ENCODE measurements at regions not wholly inside any gene's neighbourhood (a gene's known extent, or its start where the extent isn't known, plus 50 kb on each side); places are given as distances from the start of the nearest gene placed in this dataset.

- FAIRE-seq (no peak), DNase-seq (ENCODE audit: low read depth) (no peak)
- Histone ChIP-seq H2AFZ (ENCODE audit: low read depth, low read length) (no peak overlapping the region), H3K4me1 (ENCODE audit: insufficient read depth, low read length) (no peaks in the 10 kb centered on the region), H3K4me3 (ENCODE audit: insufficient read depth, low read depth, low read length) (no peak overlapping the region), H3K9ac (ENCODE audit: low read length) (no peak overlapping the region), H3K36me3 (ENCODE audit: insufficient read depth, low read length) (no peaks in the 10 kb centered on the region), H3K27ac (ENCODE audit: low read depth, low read length) (no peak overlapping the region), H3K4me2 (ENCODE audit: low read length) (no peak overlapping the region), H3K9me3 (ENCODE audit: insufficient read depth, low read depth, low read length) (no peaks in the 10 kb centered on the region), H3K79me2 (ENCODE audit: insufficient read depth, low read length) (no peaks in the 10 kb centered on the region), H4K20me1 (ENCODE audit: insufficient read depth, low read length) (no peaks in the 10 kb centered on the region), H3K27me3 (ENCODE audit: insufficient read depth, low read length) (no peaks in the 10 kb centered on the region)
- no peaks in the 10 kb centered on the region for H3K36me3 Mint-ChIP-seq (ENCODE audit: low read depth, unreplicated experiment)
- peaks cover 2% of the 10 kb centered on the region for H3K4me1 Mint-ChIP-seq (ENCODE audit: low read depth, unreplicated experiment)
- H3K27me3 Mint-ChIP-seq (ENCODE audit: low read depth, unreplicated experiment), result no peaks in the 10 kb centered on the region
- H3K4me3 Mint-ChIP-seq (ENCODE audit: unreplicated experiment), result no peak overlapping the region
- TF ChIP-seq EZH2 (IDR thresholded peaks at IDR 0.05; ENCODE audit: insufficient read depth, low read length) (no peak), CTCF (IDR thresholded peaks at IDR 0.05; ENCODE audit: insufficient read depth, low read depth, low read length) (no peak)
- H3K27ac Mint-ChIP-seq (ENCODE audit: unreplicated experiment), result no peak overlapping the region
- H3K9me3 Mint-ChIP-seq (ENCODE audit: unreplicated experiment), result peaks cover 2% of the 10 kb centered on the region
These were observed 90.7 kb upstream of the GOLIM4 start for GRCh38 chr3:168186293-168186983.

GRCh38 chr3:168183774-168184173 is 88.0 kb upstream of the GOLIM4 start:
- DNase-seq (ENCODE audit: low read depth) (no peak), FAIRE-seq (no peak)
- H3K79me2 ChIP-seq (ENCODE audit: insufficient read depth, low read length), result no peaks in the 10 kb centered on the region
- no peaks in the 10 kb centered on the region for H3K4me1 Mint-ChIP-seq (ENCODE audit: low read depth, unreplicated experiment)
- no peak overlapping the region for H2AFZ ChIP-seq (ENCODE audit: low read depth, low read length)
- H3K36me3 Mint-ChIP-seq (ENCODE audit: low read depth, unreplicated experiment), result no peaks in the 10 kb centered on the region
- no peaks in the 10 kb centered on the region for H4K20me1 ChIP-seq (ENCODE audit: insufficient read depth, low read length)
- TF ChIP-seq EZH2 (IDR thresholded peaks at IDR 0.05; ENCODE audit: insufficient read depth, low read length), result no peak
- no peak for TF ChIP-seq CTCF (IDR thresholded peaks at IDR 0.05; ENCODE audit: insufficient read depth, low read depth, low read length)
- no peaks in the 10 kb centered on the region for H3K27me3 Mint-ChIP-seq (ENCODE audit: low read depth, unreplicated experiment)
- H3K9me3 ChIP-seq (ENCODE audit: insufficient read depth, low read depth, low read length), result no peaks in the 10 kb centered on the region
- H3K27ac ChIP-seq (ENCODE audit: low read depth, low read length), result no peak overlapping the region
- H3K4me1 ChIP-seq (ENCODE audit: insufficient read depth, low read length), result no peaks in the 10 kb centered on the region
- no peak overlapping the region for H3K4me3 Mint-ChIP-seq (ENCODE audit: unreplicated experiment)
- H3K9ac ChIP-seq (ENCODE audit: low read length), result no peak overlapping the region
- H3K9me3 Mint-ChIP-seq (ENCODE audit: unreplicated experiment), result no peaks in the 10 kb centered on the region
- H3K27me3 ChIP-seq (ENCODE audit: insufficient read depth, low read length), result no peaks in the 10 kb centered on the region
- H3K4me2 ChIP-seq (ENCODE audit: low read length), result no peak overlapping the region
- no peak overlapping the region for H3K27ac Mint-ChIP-seq (ENCODE audit: unreplicated experiment)
- H3K4me3 ChIP-seq (ENCODE audit: insufficient read depth, low read depth, low read length), result no peak overlapping the region
- H3K36me3 ChIP-seq (ENCODE audit: insufficient read depth, low read length), result no peaks in the 10 kb centered on the region

DNA sequence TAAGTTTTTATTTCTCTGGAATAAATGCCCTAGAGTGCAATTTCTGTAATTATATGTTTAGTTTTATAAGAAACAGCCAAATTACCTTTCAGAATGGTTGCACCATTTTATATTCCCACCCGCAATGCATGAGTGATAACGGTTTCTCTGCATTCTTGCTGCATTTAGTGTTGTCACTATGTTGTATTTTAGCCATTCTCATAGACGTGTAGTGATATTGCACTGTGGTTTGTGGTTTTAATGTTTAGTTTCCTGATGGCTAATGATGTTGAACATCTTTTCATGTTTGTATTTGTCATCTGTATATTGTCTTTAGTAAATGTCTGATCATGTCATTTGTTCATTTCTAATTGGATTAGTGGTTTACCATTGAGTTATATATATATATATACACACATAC is 73.0 kb upstream of the GOLIM4 start:
- H3K9me3 Mint-ChIP-seq (ENCODE audit: unreplicated experiment), result no peaks in the 10 kb centered on the region
- Histone ChIP-seq H3K79me2 (ENCODE audit: insufficient read depth, low read length) (no peaks in the 10 kb centered on the region), H2AFZ (ENCODE audit: low read depth, low read length) (no peak overlapping the region), H3K4me2 (ENCODE audit: low read length) (no peak overlapping the region), H4K20me1 (ENCODE audit: insufficient read depth, low read length) (no peaks in the 10 kb centered on the region), H3K27me3 (ENCODE audit: insufficient read depth, low read length) (no peaks in the 10 kb centered on the region), H3K4me1 (ENCODE audit: insufficient read depth, low read length) (no peaks in the 10 kb centered on the region), H3K9ac (ENCODE audit: low read length) (no peak overlapping the region), H3K4me3 (ENCODE audit: insufficient read depth, low read depth, low read length) (no peak overlapping the region), H3K9me3 (ENCODE audit: insufficient read depth, low read depth, low read length) (no peaks in the 10 kb centered on the region), H3K36me3 (ENCODE audit: insufficient read depth, low read length) (no peaks in the 10 kb centered on the region), H3K27ac (ENCODE audit: low read depth, low read length) (no peak overlapping the region)
- H3K4me3 Mint-ChIP-seq (ENCODE audit: unreplicated experiment), result no peak overlapping the region
- DNase-seq (ENCODE audit: low read depth), result no peak
- no peak overlapping the region for H3K27ac Mint-ChIP-seq (ENCODE audit: unreplicated experiment)
- TF ChIP-seq CTCF (IDR thresholded peaks at IDR 0.05; ENCODE audit: insufficient read depth, low read depth, low read length) (no peak), EZH2 (IDR thresholded peaks at IDR 0.05; ENCODE audit: insufficient read depth, low read length) (no peak)
- peaks cover 18% of the 10 kb centered on the region for H3K4me1 Mint-ChIP-seq (ENCODE audit: low read depth, unreplicated experiment)
- no peak for FAIRE-seq
- H3K36me3 Mint-ChIP-seq (ENCODE audit: low read depth, unreplicated experiment), result no peaks in the 10 kb centered on the region
- no peaks in the 10 kb centered on the region for H3K27me3 Mint-ChIP-seq (ENCODE audit: low read depth, unreplicated experiment)
